ENCODE measurements at regions not wholly inside any gene's neighbourhood (a gene's known extent, or its start where the extent isn't known, plus 50 kb on each side); places are given as distances from the start of the nearest gene placed in this dataset.

GRCh38 chr18:42392926-42393325, 437.9 kb downstream of the PIK3C3 start:
- no peak for TF ChIP-seq CTCF (IDR thresholded peaks at IDR 0.05; ENCODE audit: borderline replicate concordance, extremely low read depth, insufficient read depth)
- H3K27ac ChIP-seq (ENCODE audit: low read depth in 2 of 2, low read length in 2 of 2) = no peak overlapping the region
- H3K9me3 ChIP-seq (ENCODE audit: control insufficient read depth in 2 of 3, insufficient read depth in 1 of 3, low read length in 3 of 3) = no peaks in the 10 kb centered on the region
- H3K36me3 ChIP-seq (ENCODE audit: control insufficient read depth in 2 of 3, insufficient read depth in 3 of 3, low read length in 3 of 3) = no peaks in the 10 kb centered on the region
- H3K9ac ChIP-seq (ENCODE audit: low read length in 3 of 3) = no peak overlapping the region
- H3K4me3 ChIP-seq (ENCODE audit: low read length in 3 of 3) = no peak overlapping the region
- FAIRE-seq = no peak
- no peaks in the 10 kb centered on the region for H3K4me1 ChIP-seq (ENCODE audit: control insufficient read depth in 2 of 3, insufficient read depth in 2 of 3, low read depth in 1 of 3, low read length in 3 of 3)
- intact Hi-C loops (cut with DNase I) = no loop called here
- DNase-seq = no peak
- H3K27me3 ChIP-seq (ENCODE audit: control insufficient read depth, insufficient read depth, low read length) = no peaks in the 10 kb centered on the region

GRCh38 chr18:42394238-42394637, 439.2 kb downstream of the PIK3C3 start:
- Histone ChIP-seq H3K4me1 (ENCODE audit: control insufficient read depth in 2 of 3, insufficient read depth in 2 of 3, low read depth in 1 of 3, low read length in 3 of 3) (no peaks in the 10 kb centered on the region), H3K27ac (ENCODE audit: low read depth in 2 of 2, low read length in 2 of 2) (no peak overlapping the region), H3K4me3 (ENCODE audit: low read length in 3 of 3) (no peak overlapping the region), H3K36me3 (ENCODE audit: control insufficient read depth in 2 of 3, insufficient read depth in 3 of 3, low read length in 3 of 3) (no peaks in the 10 kb centered on the region), H3K9ac (ENCODE audit: low read length in 3 of 3) (no peak overlapping the region), H3K9me3 (ENCODE audit: control insufficient read depth in 2 of 3, insufficient read depth in 1 of 3, low read length in 3 of 3) (no peaks in the 10 kb centered on the region), H3K27me3 (ENCODE audit: control insufficient read depth, insufficient read depth, low read length) (no peaks in the 10 kb centered on the region)
- TF ChIP-seq CTCF (IDR thresholded peaks at IDR 0.05; ENCODE audit: borderline replicate concordance, extremely low read depth, insufficient read depth) = no peak
- FAIRE-seq = no peak
- DNase-seq = no peak
- intact Hi-C loops (cut with DNase I) = no loop called here

GRCh38 chr18:42401131-42401673, 446.2 kb downstream of the PIK3C3 start:
- FAIRE-seq (no peak), DNase-seq (no peak)
- Histone ChIP-seq H3K9me3 (ENCODE audit: control insufficient read depth in 2 of 3, insufficient read depth in 1 of 3, low read length in 3 of 3) (no peaks in the 10 kb centered on the region), H3K4me3 (ENCODE audit: low read length in 3 of 3) (no peak overlapping the region), H3K9ac (ENCODE audit: low read length in 3 of 3) (no peak overlapping the region), H3K27me3 (ENCODE audit: control insufficient read depth, insufficient read depth, low read length) (no peaks in the 10 kb centered on the region), H3K36me3 (ENCODE audit: control insufficient read depth in 2 of 3, insufficient read depth in 3 of 3, low read length in 3 of 3) (no peaks in the 10 kb centered on the region), H3K4me1 (ENCODE audit: control insufficient read depth in 2 of 3, insufficient read depth in 2 of 3, low read depth in 1 of 3, low read length in 3 of 3) (no peaks in the 10 kb centered on the region), H3K27ac (ENCODE audit: low read depth in 2 of 2, low read length in 2 of 2) (no peak overlapping the region)
- no peak for TF ChIP-seq CTCF (IDR thresholded peaks at IDR 0.05; ENCODE audit: borderline replicate concordance, extremely low read depth, insufficient read depth)
- intact Hi-C loops (cut with DNase I) = no loop called here

GRCh38 chr18:42404151-42404550, 449.1 kb downstream of the PIK3C3 start:
- Histone ChIP-seq H3K27me3 (ENCODE audit: control insufficient read depth, insufficient read depth, low read length) (no peaks in the 10 kb centered on the region), H3K4me1 (ENCODE audit: control insufficient read depth in 2 of 3, insufficient read depth in 2 of 3, low read depth in 1 of 3, low read length in 3 of 3) (no peaks in the 10 kb centered on the region), H3K4me3 (ENCODE audit: low read length in 3 of 3) (no peak overlapping the region), H3K27ac (ENCODE audit: low read depth in 2 of 2, low read length in 2 of 2) (no peak overlapping the region), H3K36me3 (ENCODE audit: control insufficient read depth in 2 of 3, insufficient read depth in 3 of 3, low read length in 3 of 3) (no peaks in the 10 kb centered on the region), H3K9me3 (ENCODE audit: control insufficient read depth in 2 of 3, insufficient read depth in 1 of 3, low read length in 3 of 3) (peaks cover 0 to 4% (median 2%) of the 10 kb centered on the region in 3 donors), H3K9ac (ENCODE audit: low read length in 3 of 3) (no peak overlapping the region)
- intact Hi-C loops (cut with DNase I) = no loop called here
- FAIRE-seq = no peak
- TF ChIP-seq CTCF (IDR thresholded peaks at IDR 0.05; ENCODE audit: borderline replicate concordance, extremely low read depth, insufficient read depth) = no peak
- no peak for DNase-seq
